ENCODE measurements at regions not wholly inside any gene's neighbourhood (a gene's known extent, or its start where the extent isn't known, plus 50 kb on each side); places are given as distances from the start of the nearest gene placed in this dataset.

DNA sequence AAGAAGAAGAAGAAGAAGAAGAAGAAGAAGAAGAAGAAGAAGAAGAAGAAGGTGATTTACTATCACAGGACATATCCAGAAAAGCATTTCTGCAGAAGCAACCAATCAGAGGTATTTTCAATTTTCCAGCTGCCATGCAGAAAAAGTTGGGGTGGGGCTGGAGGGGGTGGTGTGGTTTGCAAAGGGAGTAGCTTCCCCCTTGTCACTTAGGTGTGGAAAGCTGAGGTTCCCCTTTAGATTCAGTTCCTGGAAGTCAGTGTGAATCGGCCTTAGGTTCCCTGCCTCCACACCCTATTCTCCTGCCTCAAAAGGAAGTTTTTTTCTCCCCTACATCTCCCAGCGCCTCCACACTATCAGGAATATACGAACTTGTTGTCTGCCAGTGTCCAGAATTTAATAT, 276.7 kb upstream of the ARRDC4 start:
- Mint-ChIP-seq H3K36me3 (no peaks in the 10 kb centered on the region), H3K4me3 (no peak overlapping the region), H3K27me3 (ENCODE audit: low read depth) (no peaks in the 10 kb centered on the region), H3K27ac (no peak overlapping the region), H3K9me3 (peaks cover 3% of the 10 kb centered on the region; the same call in 1 of the 2 replicates), H3K4me1 (no peaks in the 10 kb centered on the region)
- ChIA-PET CTCF (no interaction called here), POLR2A (no interaction called here)
- no peak for DNase-seq (ENCODE audit: low spot score)
- no peak for ATAC-seq
- no peak for TF ChIP-seq NR1H2 (CRISPR knock-in tag; IDR thresholded peaks at IDR 0.05)
- no peak for TF ChIP-seq ZNF317 (CRISPR knock-in tag; IDR thresholded peaks at IDR 0.05; ENCODE audit: borderline replicate concordance, low read depth)
- TF ChIP-seq ELF4 (CRISPR knock-in tag; IDR thresholded peaks at IDR 0.05; ENCODE audit: low read depth): no peak
- no peak for TF ChIP-seq ZNF396 (CRISPR knock-in tag; IDR thresholded peaks at IDR 0.05; ENCODE audit: borderline replicate concordance)
- TF ChIP-seq, protein P1, sequence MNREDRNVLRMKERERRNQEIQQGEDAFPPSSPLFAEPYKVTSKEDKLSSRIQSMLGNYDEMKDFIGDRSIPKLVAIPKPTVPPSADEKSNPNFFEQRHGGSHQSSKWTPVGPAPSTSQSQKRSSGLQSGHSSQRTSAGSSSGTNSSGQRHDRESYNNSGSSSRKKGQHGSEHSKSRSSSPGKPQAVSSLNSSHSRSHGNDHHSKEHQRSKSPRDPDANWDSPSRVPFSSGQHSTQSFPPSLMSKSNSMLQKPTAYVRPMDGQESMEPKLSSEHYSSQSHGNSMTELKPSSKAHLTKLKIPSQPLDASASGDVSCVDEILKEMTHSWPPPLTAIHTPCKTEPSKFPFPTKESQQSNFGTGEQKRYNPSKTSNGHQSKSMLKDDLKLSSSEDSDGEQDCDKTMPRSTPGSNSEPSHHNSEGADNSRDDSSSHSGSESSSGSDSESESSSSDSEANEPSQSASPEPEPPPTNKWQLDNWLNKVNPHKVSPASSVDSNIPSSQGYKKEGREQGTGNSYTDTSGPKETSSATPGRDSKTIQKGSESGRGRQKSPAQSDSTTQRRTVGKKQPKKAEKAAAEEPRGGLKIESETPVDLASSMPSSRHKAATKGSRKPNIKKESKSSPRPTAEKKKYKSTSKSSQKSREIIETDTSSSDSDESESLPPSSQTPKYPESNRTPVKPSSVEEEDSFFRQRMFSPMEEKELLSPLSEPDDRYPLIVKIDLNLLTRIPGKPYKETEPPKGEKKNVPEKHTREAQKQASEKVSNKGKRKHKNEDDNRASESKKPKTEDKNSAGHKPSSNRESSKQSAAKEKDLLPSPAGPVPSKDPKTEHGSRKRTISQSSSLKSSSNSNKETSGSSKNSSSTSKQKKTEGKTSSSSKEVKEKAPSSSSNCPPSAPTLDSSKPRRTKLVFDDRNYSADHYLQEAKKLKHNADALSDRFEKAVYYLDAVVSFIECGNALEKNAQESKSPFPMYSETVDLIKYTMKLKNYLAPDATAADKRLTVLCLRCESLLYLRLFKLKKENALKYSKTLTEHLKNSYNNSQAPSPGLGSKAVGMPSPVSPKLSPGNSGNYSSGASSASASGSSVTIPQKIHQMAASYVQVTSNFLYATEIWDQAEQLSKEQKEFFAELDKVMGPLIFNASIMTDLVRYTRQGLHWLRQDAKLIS (CRISPR knock-in tag; IDR thresholded peaks at IDR 0.05; ENCODE audit: borderline replicate concordance): no peak
- TF ChIP-seq SMAD3 (CRISPR knock-in tag; IDR thresholded peaks at IDR 0.05; ENCODE audit: borderline replicate concordance): no peak
- TF ChIP-seq RELA (CRISPR knock-in tag; IDR thresholded peaks at IDR 0.05; ENCODE audit: borderline replicate concordance): no peak
- TF ChIP-seq TEAD4 (CRISPR knock-in tag; IDR thresholded peaks at IDR 0.05): no peak
- TF ChIP-seq ZNF263 (CRISPR knock-in tag; IDR thresholded peaks at IDR 0.05; ENCODE audit: low read depth): no peak
- TF ChIP-seq, protein P2, sequence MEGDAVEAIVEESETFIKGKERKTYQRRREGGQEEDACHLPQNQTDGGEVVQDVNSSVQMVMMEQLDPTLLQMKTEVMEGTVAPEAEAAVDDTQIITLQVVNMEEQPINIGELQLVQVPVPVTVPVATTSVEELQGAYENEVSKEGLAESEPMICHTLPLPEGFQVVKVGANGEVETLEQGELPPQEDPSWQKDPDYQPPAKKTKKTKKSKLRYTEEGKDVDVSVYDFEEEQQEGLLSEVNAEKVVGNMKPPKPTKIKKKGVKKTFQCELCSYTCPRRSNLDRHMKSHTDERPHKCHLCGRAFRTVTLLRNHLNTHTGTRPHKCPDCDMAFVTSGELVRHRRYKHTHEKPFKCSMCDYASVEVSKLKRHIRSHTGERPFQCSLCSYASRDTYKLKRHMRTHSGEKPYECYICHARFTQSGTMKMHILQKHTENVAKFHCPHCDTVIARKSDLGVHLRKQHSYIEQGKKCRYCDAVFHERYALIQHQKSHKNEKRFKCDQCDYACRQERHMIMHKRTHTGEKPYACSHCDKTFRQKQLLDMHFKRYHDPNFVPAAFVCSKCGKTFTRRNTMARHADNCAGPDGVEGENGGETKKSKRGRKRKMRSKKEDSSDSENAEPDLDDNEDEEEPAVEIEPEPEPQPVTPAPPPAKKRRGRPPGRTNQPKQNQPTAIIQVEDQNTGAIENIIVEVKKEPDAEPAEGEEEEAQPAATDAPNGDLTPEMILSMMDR (IDR thresholded peaks at IDR 0.05): no peak
- TF ChIP-seq, protein P3, sequence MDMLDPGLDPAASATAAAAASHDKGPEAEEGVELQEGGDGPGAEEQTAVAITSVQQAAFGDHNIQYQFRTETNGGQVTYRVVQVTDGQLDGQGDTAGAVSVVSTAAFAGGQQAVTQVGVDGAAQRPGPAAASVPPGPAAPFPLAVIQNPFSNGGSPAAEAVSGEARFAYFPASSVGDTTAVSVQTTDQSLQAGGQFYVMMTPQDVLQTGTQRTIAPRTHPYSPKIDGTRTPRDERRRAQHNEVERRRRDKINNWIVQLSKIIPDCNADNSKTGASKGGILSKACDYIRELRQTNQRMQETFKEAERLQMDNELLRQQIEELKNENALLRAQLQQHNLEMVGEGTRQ (CRISPR knock-in tag; IDR thresholded peaks at IDR 0.05): no peak
- TF ChIP-seq, protein P4, sequence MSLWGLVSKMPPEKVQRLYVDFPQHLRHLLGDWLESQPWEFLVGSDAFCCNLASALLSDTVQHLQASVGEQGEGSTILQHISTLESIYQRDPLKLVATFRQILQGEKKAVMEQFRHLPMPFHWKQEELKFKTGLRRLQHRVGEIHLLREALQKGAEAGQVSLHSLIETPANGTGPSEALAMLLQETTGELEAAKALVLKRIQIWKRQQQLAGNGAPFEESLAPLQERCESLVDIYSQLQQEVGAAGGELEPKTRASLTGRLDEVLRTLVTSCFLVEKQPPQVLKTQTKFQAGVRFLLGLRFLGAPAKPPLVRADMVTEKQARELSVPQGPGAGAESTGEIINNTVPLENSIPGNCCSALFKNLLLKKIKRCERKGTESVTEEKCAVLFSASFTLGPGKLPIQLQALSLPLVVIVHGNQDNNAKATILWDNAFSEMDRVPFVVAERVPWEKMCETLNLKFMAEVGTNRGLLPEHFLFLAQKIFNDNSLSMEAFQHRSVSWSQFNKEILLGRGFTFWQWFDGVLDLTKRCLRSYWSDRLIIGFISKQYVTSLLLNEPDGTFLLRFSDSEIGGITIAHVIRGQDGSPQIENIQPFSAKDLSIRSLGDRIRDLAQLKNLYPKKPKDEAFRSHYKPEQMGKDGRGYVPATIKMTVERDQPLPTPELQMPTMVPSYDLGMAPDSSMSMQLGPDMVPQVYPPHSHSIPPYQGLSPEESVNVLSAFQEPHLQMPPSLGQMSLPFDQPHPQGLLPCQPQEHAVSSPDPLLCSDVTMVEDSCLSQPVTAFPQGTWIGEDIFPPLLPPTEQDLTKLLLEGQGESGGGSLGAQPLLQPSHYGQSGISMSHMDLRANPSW (CRISPR knock-in tag; conservative IDR thresholded peaks at IDR 0.05; ENCODE audit: low read depth): no peak
- no peak for TF ChIP-seq NFYB (CRISPR knock-in tag; conservative IDR thresholded peaks at IDR 0.05; ENCODE audit: low read depth)
- TF ChIP-seq ZNF423 (CRISPR knock-in tag; IDR thresholded peaks at IDR 0.05): no peak
- no peak for TF ChIP-seq ZNF671 (CRISPR knock-in tag; IDR thresholded peaks at IDR 0.05)
- TF ChIP-seq, protein P5, sequence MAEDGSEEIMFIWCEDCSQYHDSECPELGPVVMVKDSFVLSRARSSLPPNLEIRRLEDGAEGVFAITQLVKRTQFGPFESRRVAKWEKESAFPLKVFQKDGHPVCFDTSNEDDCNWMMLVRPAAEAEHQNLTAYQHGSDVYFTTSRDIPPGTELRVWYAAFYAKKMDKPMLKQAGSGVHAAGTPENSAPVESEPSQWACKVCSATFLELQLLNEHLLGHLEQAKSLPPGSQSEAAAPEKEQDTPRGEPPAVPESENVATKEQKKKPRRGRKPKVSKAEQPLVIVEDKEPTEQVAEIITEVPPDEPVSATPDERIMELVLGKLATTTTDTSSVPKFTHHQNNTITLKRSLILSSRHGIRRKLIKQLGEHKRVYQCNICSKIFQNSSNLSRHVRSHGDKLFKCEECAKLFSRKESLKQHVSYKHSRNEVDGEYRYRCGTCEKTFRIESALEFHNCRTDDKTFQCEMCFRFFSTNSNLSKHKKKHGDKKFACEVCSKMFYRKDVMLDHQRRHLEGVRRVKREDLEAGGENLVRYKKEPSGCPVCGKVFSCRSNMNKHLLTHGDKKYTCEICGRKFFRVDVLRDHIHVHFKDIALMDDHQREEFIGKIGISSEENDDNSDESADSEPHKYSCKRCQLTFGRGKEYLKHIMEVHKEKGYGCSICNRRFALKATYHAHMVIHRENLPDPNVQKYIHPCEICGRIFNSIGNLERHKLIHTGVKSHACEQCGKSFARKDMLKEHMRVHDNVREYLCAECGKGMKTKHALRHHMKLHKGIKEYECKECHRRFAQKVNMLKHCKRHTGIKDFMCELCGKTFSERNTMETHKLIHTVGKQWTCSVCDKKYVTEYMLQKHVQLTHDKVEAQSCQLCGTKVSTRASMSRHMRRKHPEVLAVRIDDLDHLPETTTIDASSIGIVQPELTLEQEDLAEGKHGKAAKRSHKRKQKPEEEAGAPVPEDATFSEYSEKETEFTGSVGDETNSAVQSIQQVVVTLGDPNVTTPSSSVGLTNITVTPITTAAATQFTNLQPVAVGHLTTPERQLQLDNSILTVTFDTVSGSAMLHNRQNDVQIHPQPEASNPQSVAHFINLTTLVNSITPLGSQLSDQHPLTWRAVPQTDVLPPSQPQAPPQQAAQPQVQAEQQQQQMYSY (CRISPR knock-in tag; IDR thresholded peaks at IDR 0.05): no peak
- no peak for TF ChIP-seq ZNF121 (CRISPR knock-in tag; IDR thresholded peaks at IDR 0.05)
- no peak for TF ChIP-seq JUN (CRISPR knock-in tag; IDR thresholded peaks at IDR 0.05)

All from WTC11 (cell line).